Mucosa of stomach (tissue), 1 donor: ENCODE measurements at regions not wholly inside any gene's neighbourhood (a gene's known extent, or its start where the extent isn't known, plus 50 kb on each side); places are given as distances from the start of the nearest gene placed in this dataset.

ENCODE experiments used
- H3K27me3 ChIP-seq: one replicate; pipeline ENCODE4 v1.7.0; 2013; ENCODE audit warnings: mild to moderate bottlenecking, low read length; ENCODE audit not compliant: control insufficient read depth, insufficient read depth
- H3K36me3 ChIP-seq: one replicate; pipeline ENCODE4 v1.7.0; 2013; ENCODE audit warnings: low read length; ENCODE audit not compliant: control insufficient read depth, insufficient read depth
- H3K4me1 ChIP-seq: one replicate; pipeline ENCODE4 v1.7.0; 2013; ENCODE audit warnings: mild to moderate bottlenecking, low read length; ENCODE audit not compliant: control insufficient read depth, insufficient read depth
- H3K4me3 ChIP-seq: one replicate; pipeline ENCODE4 v1.7.0; 2013; ENCODE audit warnings: low read length
- H3K9ac ChIP-seq: one replicate; pipeline ENCODE4 v1.7.0; 2013; ENCODE audit warnings: mild to moderate bottlenecking, low read length, moderate library complexity
- H3K9me3 ChIP-seq: one replicate; pipeline ENCODE4 v1.7.0; 2013; ENCODE audit warnings: mild to moderate bottlenecking, low read length, moderate library complexity; ENCODE audit not compliant: control insufficient read depth
- donor health status: Pancreatic carcinoma.

GRCh38 chr1:184301227-184301626 lies 85.6 kb upstream of the C1orf21 start:
- peaks cover 4% of the 10 kb centered on the region for H3K4me1 ChIP-seq
- no peak overlapping the region for H3K4me3 ChIP-seq
- no peaks in the 10 kb centered on the region for H3K27me3 ChIP-seq
- H3K9ac ChIP-seq = no peak overlapping the region
- no peaks in the 10 kb centered on the region for H3K36me3 ChIP-seq
- H3K9me3 ChIP-seq = no peaks in the 10 kb centered on the region

- Histone ChIP-seq H3K36me3 (no peaks in the 10 kb centered on the region), H3K27me3 (no peaks in the 10 kb centered on the region)
These were observed 84.5 kb upstream of the C1orf21 start for GRCh38 chr1:184302346-184302745.

GRCh38 chr1:184310157-184310819 lies 76.5 kb upstream of the C1orf21 start:
- no peaks in the 10 kb centered on the region for H3K27me3 ChIP-seq
- no peaks in the 10 kb centered on the region for H3K9me3 ChIP-seq
- H3K9ac ChIP-seq = no peak overlapping the region
- H3K36me3 ChIP-seq = no peaks in the 10 kb centered on the region
- no peaks in the 10 kb centered on the region for H3K4me1 ChIP-seq
- no peak overlapping the region for H3K4me3 ChIP-seq

More at GRCh38 chr1:184302346-184302745, 84.5 kb upstream of the C1orf21 start:
- H3K4me3 ChIP-seq = no peak overlapping the region
- H3K4me1 ChIP-seq = no peaks in the 10 kb centered on the region
- H3K9me3 ChIP-seq = no peaks in the 10 kb centered on the region
- H3K9ac ChIP-seq = no peak overlapping the region

- Histone ChIP-seq H3K27me3 (no peaks in the 10 kb centered on the region), H3K4me1 (no peaks in the 10 kb centered on the region), H3K9me3 (no peaks in the 10 kb centered on the region), H3K4me3 (no peak overlapping the region), H3K9ac (no peak overlapping the region), H3K36me3 (no peaks in the 10 kb centered on the region)
These were observed 75.2 kb upstream of the C1orf21 start for GRCh38 chr1:184311580-184311979.

GRCh38 chr1:184315254-184315653 lies 71.6 kb upstream of the C1orf21 start:
- Histone ChIP-seq H3K4me1 (no peaks in the 10 kb centered on the region), H3K9me3 (no peaks in the 10 kb centered on the region), H3K36me3 (no peaks in the 10 kb centered on the region), H3K4me3 (no peak overlapping the region), H3K9ac (no peak overlapping the region), H3K27me3 (no peaks in the 10 kb centered on the region)

GRCh38 chr1:184319879-184320278 lies 67.0 kb upstream of the C1orf21 start:
- Histone ChIP-seq H3K36me3 (no peaks in the 10 kb centered on the region), H3K9me3 (no peaks in the 10 kb centered on the region), H3K4me1 (no peaks in the 10 kb centered on the region), H3K27me3 (no peaks in the 10 kb centered on the region), H3K4me3 (no peak overlapping the region), H3K9ac (no peak overlapping the region)

GRCh38 chr1:184322253-184322652 lies 64.6 kb upstream of the C1orf21 start:
- H3K9ac ChIP-seq = no peak overlapping the region
- H3K36me3 ChIP-seq = no peaks in the 10 kb centered on the region
- H3K4me1 ChIP-seq = no peaks in the 10 kb centered on the region
- no peaks in the 10 kb centered on the region for H3K9me3 ChIP-seq
- no peak overlapping the region for H3K4me3 ChIP-seq
- H3K27me3 ChIP-seq = no peaks in the 10 kb centered on the region

- Histone ChIP-seq H3K4me3 (no peak overlapping the region), H3K9me3 (no peaks in the 10 kb centered on the region), H3K9ac (no peak overlapping the region), H3K4me1 (peaks cover 12% of the 10 kb centered on the region), H3K36me3 (no peaks in the 10 kb centered on the region), H3K27me3 (no peaks in the 10 kb centered on the region)
These were observed 61.9 kb upstream of the C1orf21 start for GRCh38 chr1:184324972-184325371.

- H3K9ac ChIP-seq = no peak overlapping the region
- peaks cover 16% of the 10 kb centered on the region for H3K4me1 ChIP-seq
- H3K36me3 ChIP-seq = no peaks in the 10 kb centered on the region
- H3K9me3 ChIP-seq = no peaks in the 10 kb centered on the region
- H3K27me3 ChIP-seq = no peaks in the 10 kb centered on the region
- H3K4me3 ChIP-seq = no peak overlapping the region
These were observed 60.6 kb upstream of the C1orf21 start for GRCh38 chr1:184326278-184326677.

- peaks cover 16% of the 10 kb centered on the region for H3K4me1 ChIP-seq
- no peak overlapping the region for H3K4me3 ChIP-seq
- H3K27me3 ChIP-seq = no peaks in the 10 kb centered on the region
- no peaks in the 10 kb centered on the region for H3K9me3 ChIP-seq
- H3K36me3 ChIP-seq = no peaks in the 10 kb centered on the region
- no peak overlapping the region for H3K9ac ChIP-seq
These were observed 57.4 kb upstream of the C1orf21 start for GRCh38 chr1:184329245-184329953.

- H3K27me3 ChIP-seq = no peaks in the 10 kb centered on the region
- H3K9ac ChIP-seq = no peak overlapping the region
These were observed 56.6 kb upstream of the C1orf21 start for GRCh38 chr1:184329962-184330868.

GRCh38 chr1:184330875-184331274 lies 56.0 kb upstream of the C1orf21 start:
- H3K27me3 ChIP-seq = no peaks in the 10 kb centered on the region

More at GRCh38 chr1:184329962-184330868, 56.6 kb upstream of the C1orf21 start:
- peaks cover 16% of the 10 kb centered on the region for H3K4me1 ChIP-seq
- H3K4me3 ChIP-seq = no peak overlapping the region
- H3K9me3 ChIP-seq = no peaks in the 10 kb centered on the region
- H3K36me3 ChIP-seq = no peaks in the 10 kb centered on the region

More at GRCh38 chr1:184330875-184331274, 56.0 kb upstream of the C1orf21 start:
- Histone ChIP-seq H3K9ac (no peak overlapping the region), H3K9me3 (no peaks in the 10 kb centered on the region), H3K4me3 (no peak overlapping the region), H3K36me3 (no peaks in the 10 kb centered on the region), H3K4me1 (peaks cover 16% of the 10 kb centered on the region)
